PC-3 (cell line): ENCODE measurements at regions not wholly inside any gene's neighbourhood (a gene's known extent, or its start where the extent isn't known, plus 50 kb on each side); places are given as distances from the start of the nearest gene placed in this dataset.

Experiments
- ATAC-seq: fragments of 200-7000 bp; cut with Tn5 transposase; 2 replicates; pipeline ENCODE4 v1.9.1; 2020; ENCODE audit warnings: mild to moderate bottlenecking, moderate library complexity
- BruUV-seq: library from RNA; stranded (reverse); fragments of 400-500 nt; replicated peaks from 2 replicates; lab custom pipeline; 2021; lab: Mats Ljungman, UMichigan
- CTCF ChIA-PET: fragments of 300-600 bp; sonication (Branson Sonifier 250); formaldehyde crosslinking; loops from one replicate; lab custom pipeline; 2022; ENCODE audit warnings: antibody characterized with exemption; lab: Charles Lee
- POLR2A ChIA-PET: fragments of 300-600 bp; sonication (Branson Sonifier 250); formaldehyde crosslinking; loops from one replicate; lab custom pipeline; 2022; ENCODE audit warnings: antibody characterized with exemption; ENCODE audit not compliant: unreplicated experiment; lab: Charles Lee
- DNase-seq: peaks from one replicate; pipeline ENCODE4 v3.0.0-alpha.2; 2015
- H2AFZ ChIP-seq: fragments of 300-600 bp; sonication (generic); 2 replicates; pipeline ENCODE4 v1.6.0; 2016; ENCODE audit warnings: antibody characterized with exemption, low read length
- H3F3A ChIP-seq: fragments of 300-600 bp; sonication (generic); one replicate; pipeline ENCODE4 v1.6.0; 2017; ENCODE audit warnings: antibody characterized with exemption, low read length, control low read depth, mild to moderate bottlenecking; ENCODE audit not compliant: unreplicated experiment
- H3K27ac ChIP-seq: fragments of 300-600 bp; sonication (generic); 2 replicates; pipeline ENCODE4 v1.5.1; 2016; ENCODE audit warnings: mild to moderate bottlenecking, low read length
- H3K27me3 ChIP-seq: fragments of 300-600 bp; sonication (generic); 2 replicates; pipeline ENCODE4 v1.6.1; 2016; ENCODE audit warnings: low read length, mixed read lengths
- H3K36me3 ChIP-seq: fragments of 300-600 bp; sonication (generic); 2 replicates; pipeline ENCODE4 v1.6.1; 2016; ENCODE audit warnings: low read depth, mixed run types, low read length, mixed read lengths
- H3K4me1 ChIP-seq: fragments of 300-600 bp; sonication (generic); 2 replicates; pipeline ENCODE4 v1.5.1; 2016; ENCODE audit warnings: low read length; ENCODE audit not compliant: insufficient read depth
- H3K4me2 ChIP-seq: fragments of 300-600 bp; sonication (generic); 2 replicates; pipeline ENCODE4 v1.6.0; 2016; ENCODE audit warnings: low read length
- H3K4me3 ChIP-seq: fragments of 300-600 bp; sonication (generic); 2 replicates; pipeline ENCODE4 v1.5.1; 2016; ENCODE audit warnings: mild to moderate bottlenecking, low read length, mixed read lengths
- H3K79me2 ChIP-seq: fragments of 300-600 bp; sonication (generic); 2 replicates; pipeline ENCODE4 v1.6.1; 2017; ENCODE audit warnings: low read length, mixed read lengths
- H3K9ac ChIP-seq: fragments of 300-600 bp; sonication (generic); 2 replicates; pipeline ENCODE4 v1.6.0; 2016; ENCODE audit warnings: mild to moderate bottlenecking, low read length
- H3K9me2 ChIP-seq: fragments of 300-600 bp; sonication (generic); replicated peaks from 2 replicates; pipeline ENCODE4 v1.6.1; 2016; ENCODE audit warnings: mixed run types, low read length, mixed read lengths
- H3K9me3 ChIP-seq: fragments of 300-600 bp; sonication (generic); 2 replicates; pipeline ENCODE4 v1.6.1; 2016; ENCODE audit warnings: low read length, mixed read lengths
- H4K20me1 ChIP-seq: fragments of 300-600 bp; sonication (generic); 2 replicates; pipeline ENCODE4 v1.6.1; 2016; ENCODE audit warnings: low read length, mixed read lengths
- CTCF ChIP-seq: fragments of 300-600 bp; sonication (generic); conservative IDR thresholded peaks from 2 replicates; pipeline ENCODE4 v1.5.1; 2017; ENCODE audit warnings: antibody characterized with exemption, low read depth, mild to moderate bottlenecking, low read length
- EZH2 ChIP-seq: fragments of 300-600 bp; sonication (generic); IDR thresholded peaks from one replicate; pipeline ENCODE4 v1.6.1; 2017; ENCODE audit warnings: antibody characterized with exemption, mild to moderate bottlenecking, low read length; ENCODE audit not compliant: unreplicated experiment
- EZH2phosphoT487 ChIP-seq: fragments of 300-600 bp; sonication (generic); IDR thresholded peaks from 2 replicates; pipeline ENCODE4 v1.6.1; 2018; ENCODE audit warnings: mild to moderate bottlenecking, antibody characterized with exemption, low read length, borderline replicate concordance
- intact Hi-C: fragments of 100-400 bp; cut with micrococcal nuclease; formaldehyde crosslinking; loops from 2 replicates; pipeline ENCODE4 v1.9.0; 2023

- H3K9me3 ChIP-seq = no peaks in the 10 kb centered on the region
- H3K36me3 ChIP-seq = no peaks in the 10 kb centered on the region
- no peaks in the 10 kb centered on the region for H3K9me2 ChIP-seq
- CTCF ChIA-PET = no interaction called here
- H4K20me1 ChIP-seq = no peaks in the 10 kb centered on the region
- intact Hi-C loops = no loop called here
- BruUV-seq = no TSS peak
- H3K27me3 ChIP-seq = no peaks in the 10 kb centered on the region
- no peaks in the 10 kb centered on the region for H3K4me1 ChIP-seq
- POLR2A ChIA-PET = no interaction called here
- no peak overlapping the region for H2AFZ ChIP-seq
- no peak overlapping the region for H3K4me2 ChIP-seq
- ATAC-seq (no peak), DNase-seq (no peak)
- TF ChIP-seq CTCF (no peak), EZH2phosphoT487 (no peak)
- H3F3A ChIP-seq = no peaks in the 10 kb centered on the region
- H3K9ac ChIP-seq = no peak overlapping the region
- H3K27ac ChIP-seq = no peak overlapping the region
- no peaks in the 10 kb centered on the region for H3K79me2 ChIP-seq
- no peak overlapping the region for H3K4me3 ChIP-seq
Observed at GRCh38 chr18:71966791-71967190, 577.4 kb downstream of the CBLN2 start.

- H3K4me2 ChIP-seq = no peak overlapping the region
Observed at GRCh38 chr18:71958605-71959004, 585.5 kb downstream of the CBLN2 start.

GRCh38 chr18:71951001-71951400, 593.1 kb downstream of the CBLN2 start:
- H3K27ac ChIP-seq = no peak overlapping the region
- no peaks in the 10 kb centered on the region for H3K27me3 ChIP-seq
- H3K9me2 ChIP-seq = no peaks in the 10 kb centered on the region
- H3K36me3 ChIP-seq = no peaks in the 10 kb centered on the region
- intact Hi-C loops = no loop called here
- no peaks in the 10 kb centered on the region for H4K20me1 ChIP-seq
- no peak for TF ChIP-seq EZH2
- TF ChIP-seq EZH2phosphoT487 = no peak
- TF ChIP-seq CTCF = no peak
- no peaks in the 10 kb centered on the region for H3K79me2 ChIP-seq
- ChIA-PET CTCF (no interaction called here), POLR2A (no interaction called here)
- no peaks in the 10 kb centered on the region for H3K9me3 ChIP-seq
- H3K4me1 ChIP-seq = no peaks in the 10 kb centered on the region
- DNase-seq = no peak
- no TSS peak for BruUV-seq
- H2AFZ ChIP-seq = no peak overlapping the region
- ATAC-seq = no peak
- H3F3A ChIP-seq = no peaks in the 10 kb centered on the region
- no peak overlapping the region for H3K4me3 ChIP-seq
- no peak overlapping the region for H3K9ac ChIP-seq
- H3K4me2 ChIP-seq = no peak overlapping the region

More at GRCh38 chr18:71958605-71959004, 585.5 kb downstream of the CBLN2 start:
- TF ChIP-seq EZH2phosphoT487 = no peak
- TF ChIP-seq EZH2 = no peak
- no peak for TF ChIP-seq CTCF
- Histone ChIP-seq H3K27me3 (no peaks in the 10 kb centered on the region), H2AFZ (0 out of 2 replicates have a peak overlapping the region, but pooled peaks have one; percentile 15), H3F3A (no peaks in the 10 kb centered on the region), H3K9ac (no peak overlapping the region), H3K4me1 (no peaks in the 10 kb centered on the region), H3K27ac (no peak overlapping the region), H3K79me2 (no peaks in the 10 kb centered on the region), H3K36me3 (no peaks in the 10 kb centered on the region), H3K9me3 (no peaks in the 10 kb centered on the region), H3K4me3 (no peak overlapping the region), H4K20me1 (no peaks in the 10 kb centered on the region), H3K9me2 (no peaks in the 10 kb centered on the region)
- ChIA-PET CTCF (no interaction called here), POLR2A (no interaction called here)
- BruUV-seq = no TSS peak
- intact Hi-C loops = no loop called here
- DNase-seq (no peak), ATAC-seq (no peak)
